ENCODE measurements at regions not wholly inside any gene's neighbourhood (a gene's known extent, or its start where the extent isn't known, plus 50 kb on each side); places are given as distances from the start of the nearest gene placed in this dataset.

- Histone ChIP-seq H3K4me1 (ENCODE audit: control insufficient read depth, extremely low read depth, insufficient read depth, low read length) (no peaks in the 10 kb centered on the region), H3K79me2 (ENCODE audit: control insufficient read depth, insufficient read depth, low read length) (no peaks in the 10 kb centered on the region), H3K9ac (replicated peaks; ENCODE audit: extremely low read depth, insufficient read depth, low read length) (no peak overlapping the region), H3K27me3 (ENCODE audit: control insufficient read depth in 2 of 2, insufficient read depth in 2 of 2, low read length in 2 of 2) (no peaks in the 10 kb centered on the region), H2AFZ (ENCODE audit: low read depth, low read length) (no peak overlapping the region), H3K9me1 (replicated peaks; ENCODE audit: control insufficient read depth, extremely low read depth, insufficient read depth, low read length) (no peaks in the 10 kb centered on the region), H4K20me1 (replicated peaks; ENCODE audit: control insufficient read depth, extremely low read depth, insufficient read depth, low read length) (no peaks in the 10 kb centered on the region), H3K9me3 (replicated peaks; ENCODE audit: control insufficient read depth, insufficient read depth, low read length) (no peaks in the 10 kb centered on the region), H3K27ac (ENCODE audit: insufficient read depth, low read depth, low read length) (no peak overlapping the region), H3K4me2 (ENCODE audit: insufficient read depth, low read length) (no peak overlapping the region), H3K36me3 (ENCODE audit: control insufficient read depth in 2 of 2, extremely low read depth in 1 of 2, insufficient read depth in 2 of 2, low read length in 2 of 2) (no peaks in the 10 kb centered on the region), H3K4me3 (replicated peaks in 1 of 3; ENCODE audit: insufficient read depth in 1 of 3, low read depth in 1 of 3, low read length in 3 of 3) (no peak overlapping the region)
- FAIRE-seq (no peak), DNase-seq (ENCODE audit: low read depth, low spot score) (no peak)
- no peak for TF ChIP-seq GATA2 (IDR thresholded peaks at IDR 0.05; ENCODE audit: insufficient read depth, insufficient read length, low read depth, low read length)
- no peak for TF ChIP-seq CTCF (IDR thresholded peaks at IDR 0.05; ENCODE audit: extremely low read depth in 1 of 2, insufficient read depth in 1 of 2, low read depth in 1 of 2, low read length in 2 of 2)
- no peak for TF ChIP-seq JUN (IDR thresholded peaks at IDR 0.05; ENCODE audit: borderline replicate concordance, insufficient read depth, insufficient read length, low read depth)
- TF ChIP-seq FOS (IDR thresholded peaks at IDR 0.05; ENCODE audit: borderline replicate concordance, insufficient read depth, low read length), result no peak
- TF ChIP-seq MYC (IDR thresholded peaks at IDR 0.05; ENCODE audit: low read depth, low read length), result no peak
- no peak for TF ChIP-seq POLR2AphosphoS5 (IDR thresholded peaks at IDR 0.05; ENCODE audit: insufficient read depth, low read depth, low read length)
- TF ChIP-seq POLR2A (IDR thresholded peaks at IDR 0.05; ENCODE audit: low read depth, low read length), result no peak
- TF ChIP-seq EZH2 (IDR thresholded peaks at IDR 0.05; ENCODE audit: borderline replicate concordance, low read depth, low read length, severe bottlenecking), result no peak
- no peak for TF ChIP-seq MAX (IDR thresholded peaks at IDR 0.05; ENCODE audit: insufficient read depth, insufficient read length)
- BruUV-seq (replicated peaks), result no TSS peak
- intact Hi-C loops (cut with micrococcal nuclease) (no loop called here), dilution Hi-C loops (cut with MboI; ENCODE audit: extremely low pct_ligation_motif_present, low sequenced_read_pairs) (no loop called here)
- POLR2A ChIA-PET, result no interaction called here
- CTCF ChIA-PET, result no interaction called here
Observed at GRCh38 chr3:36258421-36258820, 121.9 kb upstream of the STAC start.
